Stimulated activated CD8-positive, alpha-beta memory T cell treated with anti-CD3 and anti-CD28 coated beads, Interleukin-7, amount 100 ng/mL, for 48 hours (primary cell): ENCODE measurements at regions not wholly inside any gene's neighbourhood (a gene's known extent, or its start where the extent isn't known, plus 50 kb on each side); places are given as distances from the start of the nearest gene placed in this dataset.

ENCODE experiments used
- DNase-seq, 2 donors: peaks; one replicate each; pipeline ENCODE4 v3.0.0-alpha.2; 2020; ENCODE audit warnings: low read depth in 1 of 2; ENCODE audit errors: extremely low read depth in 1 of 2

DNA sequence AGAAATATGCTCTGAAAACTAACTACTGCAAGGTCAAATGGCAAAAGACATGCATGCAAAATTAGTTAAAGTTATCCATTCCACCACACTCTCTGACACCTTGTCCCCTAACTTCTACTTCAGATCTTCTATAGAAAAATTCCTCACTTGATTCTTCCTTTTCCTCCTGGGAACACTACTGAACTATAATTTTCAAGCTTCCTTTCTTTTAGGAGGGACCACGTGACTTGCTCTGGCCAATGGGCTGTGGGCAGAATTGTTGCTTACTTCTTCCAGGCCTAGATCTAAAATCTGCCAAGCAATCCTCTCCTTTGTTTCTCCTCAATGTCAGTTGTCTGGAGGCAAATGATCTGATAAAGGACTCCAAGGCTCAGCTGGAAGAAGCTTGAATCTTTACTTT is 441.0 kb downstream of the CDK5RAP2 start:
- no peak for DNase-seq

DNA sequence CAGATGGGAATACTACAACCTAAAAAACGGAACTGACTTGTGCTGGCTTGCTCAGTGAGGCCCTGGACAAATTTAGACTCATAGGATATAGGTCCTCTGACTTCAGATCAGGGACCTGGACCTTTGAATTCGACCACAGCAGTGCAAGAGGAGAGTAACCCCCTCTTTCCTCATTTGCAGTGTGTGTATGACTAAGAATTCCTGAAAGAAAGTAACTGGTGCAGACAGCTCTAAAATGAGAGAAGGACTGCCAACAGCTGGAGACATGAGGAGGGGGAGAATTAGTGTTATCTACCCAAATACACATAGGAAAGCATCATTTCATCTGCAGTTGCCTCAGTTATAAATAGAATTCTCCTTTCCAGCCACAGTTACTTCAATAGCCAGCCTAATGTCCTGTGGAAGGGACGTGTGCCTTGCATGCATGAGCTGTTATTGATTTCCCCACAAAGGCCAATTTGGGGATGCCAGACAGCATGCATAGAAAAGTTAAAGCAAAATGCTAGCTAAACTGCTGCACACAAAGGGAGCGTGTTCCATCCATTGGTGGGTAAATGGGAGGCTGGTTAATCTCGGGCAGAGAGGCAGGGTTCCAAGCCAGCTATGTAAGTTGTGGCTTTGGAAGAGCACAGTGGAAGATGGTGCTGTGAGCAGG is 442.7 kb downstream of the CDK5RAP2 start:
- DNase-seq, result no peak

DNA sequence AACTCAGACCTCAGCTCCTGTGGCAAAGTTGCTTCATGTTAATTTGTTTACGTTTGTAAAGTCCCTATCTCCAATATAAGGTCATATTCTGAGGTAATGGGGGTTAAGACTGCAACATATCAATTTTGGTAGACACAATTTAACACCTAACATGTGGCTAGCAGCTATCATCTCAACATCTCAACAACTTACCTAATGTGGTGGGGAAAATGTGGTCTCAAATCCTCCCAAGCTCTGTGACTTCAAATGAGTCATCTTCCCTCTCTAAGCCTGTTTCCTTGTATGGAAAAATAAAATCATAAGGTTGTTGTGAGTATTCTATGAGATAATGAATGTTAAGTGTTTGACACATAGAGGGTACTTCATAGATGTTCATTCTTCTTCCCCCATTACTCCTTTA is 443.3 kb downstream of the CDK5RAP2 start:
- DNase-seq, result no peak

DNA sequence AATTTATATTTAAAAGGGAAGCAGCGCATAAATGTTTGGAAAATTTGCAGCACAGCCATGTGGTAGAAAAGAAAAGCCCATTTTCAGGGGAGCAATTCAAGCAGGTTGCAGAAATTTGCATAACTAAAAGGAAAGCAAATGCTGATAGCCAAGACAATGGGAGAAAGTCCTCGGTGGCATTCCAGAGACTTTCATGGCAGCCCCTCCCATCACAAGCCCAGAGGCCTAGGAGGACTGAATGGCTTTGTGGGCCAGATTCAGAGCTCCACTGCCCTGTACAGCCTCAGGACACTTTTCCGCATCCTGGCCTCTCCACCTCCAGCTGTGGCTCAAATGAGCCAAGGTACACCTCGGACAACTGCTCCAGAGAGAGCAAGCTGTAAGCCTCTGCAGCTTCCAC is 462.9 kb downstream of the CDK5RAP2 start:
- no peak for DNase-seq

DNA sequence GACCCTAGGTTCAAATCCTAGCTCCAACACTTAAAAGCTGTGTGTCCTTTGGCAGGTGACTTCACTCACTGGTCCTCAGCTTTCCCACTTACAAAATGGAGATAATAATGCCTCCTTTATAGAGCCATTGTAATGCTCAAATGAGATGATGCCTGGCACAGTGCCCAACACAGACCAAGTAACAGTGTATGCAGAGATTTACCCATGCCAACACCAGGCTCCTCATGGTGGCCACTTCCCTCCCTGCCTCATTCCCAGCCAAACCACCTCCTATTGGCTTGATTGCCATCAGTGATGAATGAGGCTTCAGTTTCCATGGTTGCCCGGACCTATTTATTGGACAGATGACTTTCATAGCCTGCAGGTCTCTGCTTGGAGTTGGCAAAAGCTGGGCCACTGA is 469.4 kb downstream of the CDK5RAP2 start:
- DNase-seq, result no peak

DNA sequence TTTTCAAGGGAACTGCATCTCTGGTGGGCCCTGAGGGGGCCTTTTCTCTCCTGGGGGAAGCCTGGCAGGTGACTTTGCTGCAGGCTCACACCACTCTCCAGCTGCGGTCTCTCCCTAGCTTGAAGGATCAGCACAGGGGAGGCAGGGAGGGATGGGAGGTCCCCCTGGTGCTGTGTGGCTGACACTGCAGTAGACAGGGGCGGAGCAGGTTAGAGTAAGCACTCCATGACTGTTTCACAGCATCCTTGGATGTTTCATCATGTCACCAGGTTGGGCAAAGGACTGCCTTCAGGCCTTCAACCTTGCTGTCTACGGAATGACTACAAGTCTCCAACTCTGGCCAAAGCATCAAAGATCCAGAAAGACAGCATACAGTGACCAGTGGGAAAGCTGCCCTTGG is 470.7 kb downstream of the CDK5RAP2 start:
- no peak for DNase-seq

DNA sequence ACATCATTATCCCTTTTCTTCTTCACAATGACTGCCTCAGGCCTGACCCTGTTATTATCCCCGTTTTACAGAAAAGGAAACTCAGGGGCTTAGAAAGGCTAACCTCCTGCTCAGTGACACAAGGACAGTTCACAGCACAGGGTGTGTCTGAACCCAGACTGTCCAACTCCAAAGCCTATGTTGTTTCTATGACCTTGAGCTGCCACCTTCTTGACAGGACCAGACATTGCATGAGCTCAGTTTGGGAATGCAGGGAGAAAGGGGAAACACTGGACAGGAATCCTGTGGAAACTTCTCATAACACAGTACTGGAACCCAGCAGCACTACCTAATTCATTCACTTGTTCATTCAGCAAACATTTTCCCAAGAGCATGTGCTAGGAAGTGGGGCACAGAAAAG is 472.8 kb downstream of the CDK5RAP2 start:
- no peak for DNase-seq

DNA sequence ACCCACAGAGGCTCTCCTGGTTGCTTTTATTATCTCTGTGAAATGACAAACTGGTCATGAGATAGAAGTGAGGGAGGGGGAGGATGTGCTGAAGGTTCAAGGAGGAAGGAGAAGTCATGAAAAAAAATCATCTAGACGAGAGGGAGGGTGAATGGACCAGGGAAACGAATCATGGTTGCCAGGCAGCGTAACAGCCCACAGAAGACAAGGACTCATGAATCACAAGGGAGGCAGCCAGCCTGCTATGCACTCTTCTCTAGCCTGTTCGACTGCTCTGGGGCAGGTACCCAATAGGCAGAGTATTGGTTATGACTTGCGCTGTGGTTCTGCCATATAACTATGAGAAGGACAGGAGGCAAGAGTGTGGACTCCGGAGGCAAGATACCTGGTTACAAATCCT is 475.2 kb downstream of the CDK5RAP2 start:
- DNase-seq, result no peak

DNA sequence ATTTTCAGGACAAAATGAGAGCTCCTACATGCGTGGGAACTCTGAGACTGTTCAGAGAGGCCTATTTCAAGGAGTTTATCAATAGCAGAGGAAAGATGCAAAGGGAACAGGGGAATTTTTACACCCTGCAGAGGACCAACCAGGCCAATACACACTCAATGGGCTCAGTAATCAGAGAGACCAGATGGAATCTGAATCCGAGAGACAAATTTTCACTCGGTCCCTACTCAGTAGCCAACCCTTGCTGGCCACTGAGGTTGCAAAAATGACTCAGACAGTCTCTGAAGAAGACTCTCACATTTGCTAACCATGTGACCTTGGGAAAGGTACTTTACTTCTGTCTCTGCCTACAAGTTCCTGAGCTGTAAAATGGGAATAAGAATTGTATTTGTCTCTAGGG is 479.4 kb downstream of the CDK5RAP2 start:
- no peak for DNase-seq

DNA sequence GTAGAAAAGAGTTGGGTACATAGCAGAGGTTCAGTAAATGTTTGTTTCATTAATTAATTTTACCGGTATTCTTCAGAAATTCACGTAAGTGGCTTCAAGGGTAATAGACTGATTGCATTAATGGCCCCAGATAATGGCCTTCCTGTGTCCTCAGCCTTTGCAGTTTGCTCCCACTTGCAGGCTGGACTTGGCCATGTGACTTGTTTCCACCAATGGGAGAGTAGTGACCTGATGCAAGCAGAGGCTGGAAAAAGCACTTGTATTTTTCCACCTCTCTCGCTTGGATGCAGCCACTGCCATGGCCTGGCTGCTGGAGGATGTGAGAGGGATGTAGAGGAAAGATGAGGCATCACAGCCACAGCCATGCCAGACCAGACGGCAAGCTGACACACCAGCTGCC is 480.9 kb downstream of the CDK5RAP2 start:
- no peak for DNase-seq

DNA sequence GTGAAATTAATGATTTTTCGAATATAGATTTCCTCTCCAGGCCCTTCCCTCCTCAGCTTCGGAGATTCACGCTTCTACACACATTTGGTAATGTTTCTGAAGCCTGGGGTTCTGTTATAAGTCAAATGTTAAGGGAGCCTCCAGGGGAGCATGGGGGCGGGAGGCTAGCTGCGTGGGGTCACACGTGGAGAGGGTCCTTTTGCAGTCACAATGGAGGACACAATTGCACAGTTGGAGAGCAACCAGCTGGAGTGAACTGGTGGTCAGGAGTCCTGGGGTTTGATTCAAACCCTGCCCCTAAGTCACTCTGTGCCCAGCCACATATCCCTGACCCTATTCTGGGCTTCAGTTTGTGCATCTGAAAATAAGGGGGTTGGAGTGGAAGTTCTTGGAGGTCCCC is 481.4 kb downstream of the CDK5RAP2 start:
- no peak for DNase-seq

DNA sequence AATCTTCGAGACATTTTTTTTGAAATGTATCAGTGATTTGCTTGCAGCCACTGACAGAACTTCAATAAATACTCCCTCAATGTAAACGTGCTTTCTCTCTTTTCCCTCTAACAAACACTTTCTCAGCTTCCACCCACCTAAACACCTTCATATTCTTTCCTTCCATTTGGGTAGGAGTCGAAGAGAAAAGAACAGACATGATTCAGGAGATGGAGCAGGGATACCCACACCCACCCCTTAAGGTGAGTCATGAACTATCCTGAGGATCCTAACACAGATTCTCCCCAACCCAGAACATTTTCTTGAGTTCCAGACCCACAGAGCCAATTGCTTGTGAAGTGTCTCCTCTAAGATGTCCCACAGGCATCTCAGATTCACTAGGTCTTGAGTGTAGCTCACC is 488.8 kb downstream of the CDK5RAP2 start:
- no peak for DNase-seq

DNA sequence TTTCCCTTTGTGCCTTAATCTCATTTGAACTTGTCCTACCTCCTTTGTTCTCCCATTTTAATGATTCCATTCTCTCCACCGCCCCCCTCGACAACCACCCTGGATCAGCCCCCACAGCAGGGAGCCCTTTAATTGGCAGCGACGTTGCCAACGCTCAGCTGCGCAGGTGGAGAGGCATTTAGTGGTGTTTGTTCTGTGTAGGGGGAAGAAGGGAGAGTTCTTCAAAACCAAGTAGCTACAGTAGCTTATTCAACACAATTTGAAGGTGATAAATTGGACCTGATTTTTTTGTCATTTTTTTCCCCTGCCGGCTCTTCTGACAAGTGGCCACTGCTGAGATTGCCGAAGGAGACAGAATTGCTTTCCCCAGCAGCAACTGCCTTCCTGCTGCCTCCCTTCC is 499.1 kb downstream of the CDK5RAP2 start:
- DNase-seq, result no peak

DNA sequence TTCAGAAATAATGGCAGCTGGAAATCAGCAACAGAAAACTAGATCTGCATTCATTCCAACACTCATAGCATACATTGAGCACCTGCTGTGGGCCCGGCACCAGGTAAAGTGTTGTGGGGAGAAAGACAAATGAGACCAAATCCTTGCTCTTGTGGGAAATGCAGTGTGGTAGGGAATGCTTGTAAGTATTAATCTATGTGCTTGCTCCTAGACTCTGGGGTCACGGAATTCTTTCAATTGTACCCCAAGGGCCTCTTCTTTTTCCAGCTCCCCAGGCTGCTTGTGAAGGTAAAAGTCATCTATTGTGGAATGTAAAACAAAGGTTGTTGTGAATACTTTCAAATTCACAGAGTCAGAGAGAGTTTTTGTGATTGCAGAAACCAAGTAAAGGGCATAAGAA is 501.9 kb downstream of the CDK5RAP2 start:
- DNase-seq, result no peak

DNA sequence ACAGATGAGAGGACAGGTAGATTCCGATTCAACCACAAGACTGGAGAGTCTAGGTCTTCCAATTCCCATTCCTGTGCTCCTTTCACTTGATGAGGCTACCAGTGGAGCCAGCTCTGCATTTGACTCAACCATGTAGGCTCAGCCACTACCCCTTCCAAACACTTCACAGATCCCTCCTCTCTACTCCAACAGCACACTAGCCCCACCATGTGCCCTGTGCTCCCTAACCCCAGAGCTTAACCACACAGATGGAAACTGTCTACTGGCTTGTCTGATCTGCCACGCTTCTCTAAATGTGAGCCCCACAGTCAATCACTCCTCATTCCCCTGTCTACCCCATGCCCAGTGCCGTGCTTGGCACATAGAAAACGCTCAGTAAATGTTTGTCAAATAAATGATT is 508.2 kb downstream of the CDK5RAP2 start:
- DNase-seq, result no peak

DNA sequence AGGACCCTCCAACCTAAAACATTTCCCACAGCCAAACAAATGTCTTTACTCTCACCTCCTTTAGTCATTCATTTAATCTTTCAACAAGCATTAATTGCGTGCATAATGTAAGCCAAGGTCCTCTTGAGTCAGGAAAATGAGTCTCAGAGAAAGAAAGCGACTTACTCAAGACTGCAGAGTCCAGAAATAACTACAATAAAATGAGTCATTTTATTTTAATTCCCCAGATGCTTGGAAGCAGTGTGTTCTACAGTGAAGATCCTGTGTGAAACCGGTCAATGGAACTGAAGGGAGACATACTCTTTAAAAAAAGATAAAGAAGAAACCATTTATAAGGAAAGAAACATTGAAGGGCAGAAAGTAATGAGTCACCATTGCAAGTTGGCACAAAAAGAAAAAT is 513.7 kb downstream of the CDK5RAP2 start:
- DNase-seq, result no peak

DNA sequence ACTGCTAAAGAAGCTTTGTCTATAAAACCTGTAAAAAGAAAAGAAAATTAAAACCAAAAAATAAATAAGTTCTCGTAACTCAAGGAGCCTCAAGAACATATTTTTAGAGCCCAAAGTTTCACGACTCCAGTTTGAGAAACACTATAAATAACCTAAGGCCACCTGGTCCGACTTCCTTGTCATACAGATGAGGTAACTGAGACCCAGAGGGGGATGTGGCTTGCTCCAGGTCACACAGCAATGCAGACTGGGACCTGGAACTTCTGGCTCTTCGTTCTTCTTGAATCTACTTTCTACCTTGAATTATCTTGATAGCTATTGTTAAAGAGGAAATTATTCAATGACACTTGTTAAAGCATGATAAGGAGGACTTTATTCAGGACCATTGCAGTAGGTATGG is 514.8 kb downstream of the CDK5RAP2 start:
- no peak for DNase-seq

DNA sequence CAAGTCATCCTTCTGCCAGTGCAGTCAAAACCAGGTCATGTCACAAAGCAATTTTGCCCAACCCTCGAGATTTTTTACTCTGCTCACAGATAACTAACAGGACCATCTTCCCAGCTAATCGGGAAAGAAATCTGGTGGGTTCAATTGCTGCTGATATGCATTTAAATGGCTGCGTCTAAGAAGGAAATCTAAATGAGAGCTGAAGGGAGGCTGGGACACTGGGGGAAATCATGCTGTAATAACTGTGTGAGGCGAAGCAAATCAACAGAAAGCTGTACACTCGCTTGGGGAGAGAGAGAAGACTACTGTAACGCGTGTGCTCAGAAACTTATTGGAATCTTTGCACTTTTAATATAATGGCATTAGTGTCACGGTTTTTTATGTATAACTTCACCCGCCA is 535.0 kb downstream of the CDK5RAP2 start:
- DNase-seq, result no peak

DNA sequence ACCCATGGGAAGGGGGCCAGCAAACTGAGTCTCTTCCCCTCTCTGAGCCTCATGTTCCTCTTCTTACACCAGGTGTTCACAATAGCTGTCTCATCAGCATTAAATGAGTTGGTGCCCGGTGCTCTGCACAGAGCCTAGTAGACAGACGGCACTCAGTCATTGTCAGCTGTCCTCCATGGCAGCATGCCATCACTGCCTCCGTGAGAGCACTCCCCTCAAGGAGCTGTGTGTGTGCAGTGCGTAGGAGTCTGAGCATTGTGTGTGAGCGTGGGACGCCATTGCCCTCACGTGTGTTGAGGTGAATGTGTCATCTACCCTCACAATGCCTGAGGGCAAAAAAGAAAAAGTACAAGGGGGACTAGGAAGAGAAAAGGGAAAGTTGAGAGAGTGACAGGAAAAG is 536.5 kb downstream of the CDK5RAP2 start:
- no peak for DNase-seq

DNA sequence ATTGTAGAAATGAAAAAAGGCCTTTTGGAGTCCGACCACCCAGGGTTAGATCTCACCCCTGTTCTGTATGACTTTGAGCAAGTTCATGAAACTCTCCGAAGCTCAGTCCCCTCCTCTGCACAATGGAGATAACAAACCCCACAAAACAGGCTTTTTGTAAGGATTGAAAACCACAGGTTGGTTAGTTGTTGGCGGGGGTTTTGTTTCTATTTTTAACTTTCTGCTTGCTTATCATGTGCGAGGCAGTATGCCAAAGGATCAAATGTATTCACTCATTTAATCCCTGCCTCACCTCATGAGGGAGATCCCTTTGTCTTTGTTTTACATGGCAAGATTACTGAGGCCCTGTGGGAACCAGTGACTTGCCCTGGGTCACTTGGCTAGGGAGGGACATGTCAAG is 539.1 kb downstream of the CDK5RAP2 start:
- no peak for DNase-seq

DNA sequence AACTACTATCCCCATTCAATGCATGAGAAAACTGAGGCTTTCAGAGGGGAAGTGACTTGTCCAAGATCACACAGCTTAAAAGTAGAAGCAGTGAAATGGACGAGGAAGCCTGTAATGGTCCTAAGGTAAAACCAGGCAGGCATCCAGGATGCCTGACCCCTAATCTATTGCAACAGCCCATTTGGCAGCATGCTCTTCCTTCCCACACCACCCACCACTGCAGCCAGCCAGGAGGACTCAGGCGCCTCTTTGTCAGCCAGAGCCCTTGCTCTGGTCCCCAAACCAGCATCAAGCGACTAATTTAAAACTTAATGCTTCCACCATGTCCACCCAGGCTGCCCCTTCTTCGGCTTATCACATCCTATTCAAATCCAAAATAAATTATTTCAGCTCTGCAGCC is 541.6 kb downstream of the CDK5RAP2 start:
- no peak for DNase-seq

DNA sequence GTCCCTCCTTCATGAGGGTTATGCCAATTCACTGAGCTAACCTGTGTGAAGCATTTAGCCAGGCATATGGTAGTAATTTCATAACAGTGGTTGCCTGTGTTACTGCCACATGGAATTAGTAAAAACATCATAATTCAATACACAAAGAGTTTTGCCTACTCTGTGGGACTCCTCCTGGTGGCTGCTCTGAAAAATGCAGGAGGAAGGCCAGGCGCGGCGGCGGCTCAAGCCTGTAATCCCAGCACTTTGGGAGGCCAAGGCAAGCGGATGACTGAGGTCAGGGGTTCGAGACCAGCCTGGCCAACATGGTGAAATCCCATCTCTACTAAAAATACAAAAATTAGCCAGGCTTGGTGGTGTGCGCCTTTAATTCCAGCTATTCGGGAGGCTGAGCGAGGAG is 547.3 kb downstream of the CDK5RAP2 start:
- DNase-seq, result no peak

DNA sequence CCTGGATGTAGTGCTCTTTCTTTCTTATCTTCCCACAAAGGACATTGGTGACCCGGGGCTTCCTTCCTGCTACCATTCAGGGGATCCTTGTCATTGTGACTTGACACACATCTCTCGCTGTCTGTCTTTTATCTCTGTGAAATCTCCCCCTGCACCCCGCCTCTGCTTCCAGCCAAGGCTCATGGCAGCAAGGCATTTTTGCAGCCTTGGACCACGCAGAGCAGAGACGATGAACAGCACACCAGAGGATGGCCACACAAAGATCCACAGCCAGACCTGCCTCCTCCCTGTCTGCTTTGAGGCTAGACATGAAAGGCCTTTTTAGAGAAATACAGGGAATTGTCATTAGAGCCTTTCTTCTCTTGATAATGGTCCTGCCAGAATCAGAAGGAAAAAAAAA is 549.1 kb downstream of the CDK5RAP2 start:
- DNase-seq, result no peak

DNA sequence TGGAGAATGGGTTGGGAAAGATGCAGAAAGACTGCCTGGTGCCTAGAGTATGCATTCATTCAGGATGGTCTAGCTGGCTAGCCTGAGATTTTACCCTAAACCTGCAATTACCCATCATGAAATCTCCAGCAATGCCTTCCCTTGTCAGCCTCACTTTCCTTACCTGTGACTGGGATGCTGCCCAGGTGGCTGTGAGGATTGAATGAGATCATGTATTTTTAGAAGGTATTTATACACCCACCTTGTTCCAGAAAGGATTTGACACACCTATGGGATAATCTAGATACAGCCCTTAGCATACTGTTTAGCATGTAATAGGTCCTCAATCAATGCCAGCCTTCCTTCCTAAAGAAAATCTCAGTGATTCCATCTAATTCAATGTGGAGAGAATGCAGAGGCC is 561.4 kb downstream of the CDK5RAP2 start:
- no peak for DNase-seq
